GM12878 (cell line): ENCODE measurements at regions not wholly inside any gene's neighbourhood (a gene's known extent, or its start where the extent isn't known, plus 50 kb on each side); places are given as distances from the start of the nearest gene placed in this dataset.

Source experiments
- ATAC-seq: fragments of 200-7000 bp; cut with Tn5 transposase; 3 replicates; pipeline ENCODE4 v1.9.1; 2020; ENCODE audit warnings: mild to moderate bottlenecking, moderate library complexity
- BruUV-seq: library from RNA; stranded (reverse); fragments of 400-500 nt; replicated peaks from 2 replicates; lab custom pipeline; 2021; lab: Mats Ljungman, UMichigan
- CTCF ChIA-PET: fragments of 300-600 bp; sonication (Branson Sonifier 250); formaldehyde crosslinking; extraction: SDS; loops from one replicate; lab custom pipeline; 2021; ENCODE audit warnings: inconsistent platforms; lab: Yijun Ruan, JAX
- POLR2A ChIA-PET: fragments of 350-600 bp; formaldehyde crosslinking; extraction: SDS; loops from one replicate; lab custom pipeline; 2021; ENCODE audit warnings: inconsistent platforms; lab: Charles Lee
- RAD21 ChIA-PET: fragments of 300-600 bp; sonication (Branson Sonifier 250); formaldehyde crosslinking; loops from one replicate; lab custom pipeline; 2023; ENCODE audit warnings: antibody characterized with exemption; ENCODE audit not compliant: unreplicated experiment; lab: Charles Lee
- SMC1A ChIA-PET: fragments of 300-600 bp; sonication (Branson Sonifier 250); formaldehyde crosslinking; loops from one replicate; lab custom pipeline; 2023; ENCODE audit not compliant: unreplicated experiment, uncharacterized antibody; lab: Charles Lee
- DNase-seq: peaks from one replicate; pipeline ENCODE4 v3.0.0-alpha.2; 2011; ENCODE audit warnings: low read depth, low spot score
- FAIRE-seq: peaks from 3 replicates; lab custom pipeline; 2011; peaks lifted over from hg19 to GRCh38; lab: Jason Lieb, UNC
- H2AFZ ChIP-seq: 2 replicates; pipeline ENCODE4 v1.6.0; 2011; ENCODE audit warnings: low read depth, low read length, control low read depth; ENCODE audit not compliant: control insufficient read depth
- H3K27ac ChIP-seq: 2 replicates; pipeline ENCODE4 v1.5.1; 2011; ENCODE audit warnings: control low read depth; ENCODE audit not compliant: control insufficient read depth, insufficient read depth
- H3K27me3 ChIP-seq, 2 experiments: replicated peaks in 1 of 2; 2 replicates each; pipeline versions ENCODE4 v1.6.0 to v1.6.1; 2011; ENCODE audit warnings: low read length in 1 of 2; ENCODE audit not compliant: control insufficient read depth in 2 of 2, insufficient read depth in 2 of 2
- H3K36me3 ChIP-seq, 2 experiments: 2 replicates each; pipeline ENCODE4 v1.5.1; 2011; ENCODE audit warnings: low read length in 1 of 2; ENCODE audit not compliant: control insufficient read depth in 2 of 2, insufficient read depth in 2 of 2
- H3K4me1 ChIP-seq: 2 replicates; pipeline ENCODE4 v1.6.1; 2011; ENCODE audit warnings: mild to moderate bottlenecking, low read length, moderate library complexity, mixed read lengths; ENCODE audit not compliant: control insufficient read depth, insufficient read depth
- H3K4me2 ChIP-seq: 2 replicates; pipeline ENCODE4 v1.6.0; 2011; ENCODE audit warnings: control low read depth; ENCODE audit not compliant: control insufficient read depth, insufficient read depth
- H3K4me3 ChIP-seq: fragments of 200-600 bp; sonication (generic); 2 replicates; pipeline ENCODE4 v1.5.1; 2016
- H3K79me2 ChIP-seq: 2 replicates; pipeline ENCODE4 v1.6.0; 2011; ENCODE audit warnings: low read length; ENCODE audit not compliant: control insufficient read depth, insufficient read depth
- H3K9ac ChIP-seq: 2 replicates; pipeline ENCODE4 v1.8.0; 2011; ENCODE audit warnings: low read length, control low read depth, mixed read lengths; ENCODE audit not compliant: control insufficient read depth, insufficient read depth
- H3K9me3 ChIP-seq: replicated peaks from 3 replicates; pipeline ENCODE4 v1.5.1; 2011; ENCODE audit warnings: mild to moderate bottlenecking, low read length; ENCODE audit not compliant: control insufficient read depth, insufficient read depth
- H4K20me1 ChIP-seq: 2 replicates; pipeline ENCODE4 v1.6.0; 2011; ENCODE audit not compliant: control insufficient read depth, insufficient read depth
- FOXK2 ChIP-seq: fragments of 450-650 bp; IDR thresholded peaks from 2 replicates; pipeline ENCODE4 v1.6.1; 2017; ENCODE audit warnings: mild to moderate bottlenecking, moderate library complexity
- HDGF ChIP-seq: fragments of 450-650 bp; IDR thresholded peaks from 2 replicates; pipeline ENCODE4 v1.6.1; 2016; ENCODE audit warnings: antibody characterized with exemption
- MYB ChIP-seq: fragments of 150-350 bp; IDR thresholded peaks from 2 replicates; pipeline ENCODE4 v1.6.1; 2014; ENCODE audit warnings: mild to moderate bottlenecking, low read depth, low read length, borderline replicate concordance
- NFYA ChIP-seq: IDR thresholded peaks from 2 replicates; pipeline ENCODE4 v1.6.1; 2011; ENCODE audit warnings: low read depth, mild to moderate bottlenecking, low read length, improper control_type of control experiment, borderline replicate concordance
- PML ChIP-seq: IDR thresholded peaks from 2 replicates; pipeline ENCODE4 v1.6.1; 2012; ENCODE audit warnings: low read length, inconsistent platforms
- POLR2A ChIP-seq: IDR thresholded peaks from 2 replicates; pipeline ENCODE4 v1.6.1; 2011; ENCODE audit warnings: low read depth, mild to moderate bottlenecking, low read length
- SIX5 ChIP-seq: IDR thresholded peaks from 2 replicates; pipeline ENCODE4 v1.6.1; 2011; ENCODE audit warnings: mild to moderate bottlenecking, low read depth, low read length, moderate library complexity; ENCODE audit not compliant: severe bottlenecking
- STAT1 ChIP-seq: fragments of 450-650 bp; conservative IDR thresholded peaks from 2 replicates; pipeline ENCODE4 v1.6.1; 2014; ENCODE audit warnings: antibody characterized with exemption, mild to moderate bottlenecking
- STAT3 ChIP-seq: IDR thresholded peaks from 2 replicates; pipeline ENCODE4 v1.6.1; 2011; ENCODE audit warnings: low read depth, low read length, improper control_type of control experiment
- WGBS: methylation state at CpG from one replicate; pipeline ENCODE4 v1.1.6; 2016; ENCODE audit warnings: low lambda C conversion rate; ENCODE audit not compliant: insufficient replicate concordance, insufficient coverage; ENCODE audit errors: missing lambda C conversion rate; 5-methylcytosine and 5-hydroxymethylcytosine counted together
- in situ Hi-C: fragments of 300-500 bp; cut with MboI; formaldehyde crosslinking; loops from 9 replicates; pipeline ENCODE4 v1.14.3; 2018; ENCODE audit warnings: mixed read lengths
- intact Hi-C: fragments of 100-400 bp; cut with micrococcal nuclease; formaldehyde crosslinking; loops from one replicate; pipeline ENCODE4 v1.14.2; 2022; ENCODE audit not compliant: unreplicated experiment
- TF ChIP-seq, protein P1 (sequence below): fragments of 450-650 bp; IDR thresholded peaks from 2 replicates; pipeline ENCODE4 v1.6.1; 2017; ENCODE audit warnings: low read depth, mild to moderate bottlenecking, moderate library complexity
- TF ChIP-seq, protein P2 (sequence below): IDR thresholded peaks from 2 replicates; pipeline ENCODE4 v1.6.1; 2012; ENCODE audit warnings: low read length, inconsistent platforms

DNA sequence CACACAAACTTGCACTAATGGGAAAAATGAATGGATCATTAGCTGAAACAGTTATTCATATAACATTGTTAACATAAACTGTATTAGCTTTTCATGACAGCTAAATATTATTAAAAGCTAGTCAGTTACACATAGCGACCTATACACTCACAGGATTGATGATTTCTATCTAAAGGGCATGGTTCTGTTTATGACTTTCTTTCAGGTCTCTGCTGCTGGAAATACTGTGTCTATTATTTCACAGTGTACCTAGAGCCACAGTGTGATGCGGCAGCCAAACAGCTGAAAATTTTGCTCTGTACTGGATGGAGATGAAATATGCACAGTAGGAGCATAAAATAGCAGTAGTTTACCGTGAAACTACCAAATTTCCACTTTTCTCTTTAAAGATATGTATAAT is 341.1 kb downstream of the FSCB start:
- Histone ChIP-seq H3K36me3 (no peaks in the 10 kb centered on the region), H3K27ac (no peak overlapping the region), H3K4me3 (no peak overlapping the region), H4K20me1 (no peaks in the 10 kb centered on the region), H3K9ac (no peak overlapping the region), H3K4me2 (no peak overlapping the region), H3K4me1 (no peaks in the 10 kb centered on the region), H3K27me3 (no peaks in the 10 kb centered on the region), H3K9me3 (no peaks in the 10 kb centered on the region), H2AFZ (no peak overlapping the region), H3K79me2 (no peaks in the 10 kb centered on the region)
- CTCF ChIA-PET = no interaction called here
- SMC1A ChIA-PET = no interaction called here
- ATAC-seq = no peak
- FAIRE-seq = no peak
- no peak for DNase-seq
- no peak for TF ChIP-seq STAT3
- TF ChIP-seq HDGF = no peak
- TF ChIP-seq, protein P1, sequence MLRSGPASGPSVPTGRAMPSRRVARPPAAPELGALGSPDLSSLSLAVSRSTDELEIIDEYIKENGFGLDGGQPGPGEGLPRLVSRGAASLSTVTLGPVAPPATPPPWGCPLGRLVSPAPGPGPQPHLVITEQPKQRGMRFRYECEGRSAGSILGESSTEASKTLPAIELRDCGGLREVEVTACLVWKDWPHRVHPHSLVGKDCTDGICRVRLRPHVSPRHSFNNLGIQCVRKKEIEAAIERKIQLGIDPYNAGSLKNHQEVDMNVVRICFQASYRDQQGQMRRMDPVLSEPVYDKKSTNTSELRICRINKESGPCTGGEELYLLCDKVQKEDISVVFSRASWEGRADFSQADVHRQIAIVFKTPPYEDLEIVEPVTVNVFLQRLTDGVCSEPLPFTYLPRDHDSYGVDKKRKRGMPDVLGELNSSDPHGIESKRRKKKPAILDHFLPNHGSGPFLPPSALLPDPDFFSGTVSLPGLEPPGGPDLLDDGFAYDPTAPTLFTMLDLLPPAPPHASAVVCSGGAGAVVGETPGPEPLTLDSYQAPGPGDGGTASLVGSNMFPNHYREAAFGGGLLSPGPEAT = no peak
- TF ChIP-seq NFYA = no peak
- TF ChIP-seq FOXK2 = no peak
- no peak for TF ChIP-seq SIX5
- TF ChIP-seq, protein P2, sequence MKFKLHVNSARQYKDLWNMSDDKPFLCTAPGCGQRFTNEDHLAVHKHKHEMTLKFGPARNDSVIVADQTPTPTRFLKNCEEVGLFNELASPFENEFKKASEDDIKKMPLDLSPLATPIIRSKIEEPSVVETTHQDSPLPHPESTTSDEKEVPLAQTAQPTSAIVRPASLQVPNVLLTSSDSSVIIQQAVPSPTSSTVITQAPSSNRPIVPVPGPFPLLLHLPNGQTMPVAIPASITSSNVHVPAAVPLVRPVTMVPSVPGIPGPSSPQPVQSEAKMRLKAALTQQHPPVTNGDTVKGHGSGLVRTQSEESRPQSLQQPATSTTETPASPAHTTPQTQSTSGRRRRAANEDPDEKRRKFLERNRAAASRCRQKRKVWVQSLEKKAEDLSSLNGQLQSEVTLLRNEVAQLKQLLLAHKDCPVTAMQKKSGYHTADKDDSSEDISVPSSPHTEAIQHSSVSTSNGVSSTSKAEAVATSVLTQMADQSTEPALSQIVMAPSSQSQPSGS = no peak
- TF ChIP-seq POLR2A = no peak
- no peak for TF ChIP-seq PML
- no peak for TF ChIP-seq MYB
- TF ChIP-seq STAT1 = no peak
- BruUV-seq = no TSS peak
- in situ Hi-C loops = no loop called here
- intact Hi-C loops = no loop called here
- RAD21 ChIA-PET = no interaction called here
- 10% methylated on average over 3 of the region's 3 CpGs for WGBS
- POLR2A ChIA-PET = no interaction called here
